ENCODE measurements at regions not wholly inside any gene's neighbourhood (a gene's known extent, or its start where the extent isn't known, plus 50 kb on each side); places are given as distances from the start of the nearest gene placed in this dataset.

- CTCF ChIA-PET: no interaction called here
- H3K36me3 ChIP-seq (ENCODE audit: low read depth, low read length): no peaks in the 10 kb centered on the region
- DNase-seq (no peak), ATAC-seq (no peak)
- no peak overlapping the region for H3K4me2 ChIP-seq (ENCODE audit: low read length)
- no peaks in the 10 kb centered on the region for H3F3A ChIP-seq (ENCODE audit: low read length, unreplicated experiment)
- H2AFZ ChIP-seq (ENCODE audit: low read length): no peak overlapping the region
- H3K27ac ChIP-seq (ENCODE audit: low read length): no peak overlapping the region
- H3K4me3 ChIP-seq (ENCODE audit: low read length): no peak overlapping the region
- no peak overlapping the region for H3K9ac ChIP-seq (ENCODE audit: low read length)
- H3K79me2 ChIP-seq (ENCODE audit: low read length): no peaks in the 10 kb centered on the region
- H3K9me3 ChIP-seq (ENCODE audit: low read length): peaks cover 9% of the 10 kb centered on the region; the same call in 1 of the 2 replicates
- H3K27me3 ChIP-seq (ENCODE audit: low read length): 0 out of 2 replicates have a peak, but pooled peaks cover 3% of the 10 kb centered on the region
- no peak for TF ChIP-seq CTCF (conservative IDR thresholded peaks at IDR 0.05; ENCODE audit: low read depth, low read length)
- no peaks in the 10 kb centered on the region for H3K4me1 ChIP-seq (ENCODE audit: insufficient read depth, low read length)
- intact Hi-C loops (cut with micrococcal nuclease): no loop called here
- no peaks in the 10 kb centered on the region for H4K20me1 ChIP-seq (ENCODE audit: low read length)
- POLR2A ChIA-PET (ENCODE audit: unreplicated experiment): no interaction called here
- no TSS peak for BruUV-seq (replicated peaks)
- no peaks in the 10 kb centered on the region for H3K9me2 ChIP-seq (replicated peaks; ENCODE audit: low read length)
Observed at GRCh38 chr11:79522626-79523025, 81.8 kb upstream of the TENM4 start.

DNA sequence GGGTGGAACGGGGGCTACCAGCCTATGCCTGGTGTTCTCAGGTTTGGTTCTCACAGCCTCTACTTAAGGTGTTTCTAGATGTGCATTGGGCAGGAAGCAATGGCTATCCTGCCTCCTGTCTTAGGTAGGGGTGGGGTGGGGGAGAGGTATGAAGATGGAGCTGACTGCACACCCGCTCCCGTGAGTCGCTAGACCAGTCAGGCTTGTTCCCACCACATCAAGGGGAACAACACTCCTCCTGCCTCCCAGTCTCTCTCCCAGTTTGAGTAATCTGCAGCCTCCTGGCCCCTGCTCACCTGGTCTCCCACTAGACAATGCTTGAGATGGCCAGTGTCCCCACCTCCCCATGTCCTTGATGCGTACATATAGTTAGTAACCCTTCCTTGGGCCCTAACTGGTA, 79.3 kb upstream of the TENM4 start:
- ATAC-seq (no peak), DNase-seq (no peak)
- Histone ChIP-seq H3K27ac (ENCODE audit: low read length) (no peak overlapping the region), H3K27me3 (ENCODE audit: low read length) (0 out of 2 replicates have a peak, but pooled peaks cover 3% of the 10 kb centered on the region), H3K36me3 (ENCODE audit: low read depth, low read length) (no peaks in the 10 kb centered on the region), H3K4me2 (ENCODE audit: low read length) (no peak overlapping the region), H3K9me2 (replicated peaks; ENCODE audit: low read length) (no peaks in the 10 kb centered on the region), H3K4me3 (ENCODE audit: low read length) (no peak overlapping the region), H3K9ac (ENCODE audit: low read length) (no peak overlapping the region), H3K9me3 (ENCODE audit: low read length) (peaks cover 9% of the 10 kb centered on the region; the same call in 1 of the 2 replicates), H4K20me1 (ENCODE audit: low read length) (no peaks in the 10 kb centered on the region), H3K4me1 (ENCODE audit: insufficient read depth, low read length) (no peaks in the 10 kb centered on the region), H3F3A (ENCODE audit: low read length, unreplicated experiment) (no peaks in the 10 kb centered on the region), H2AFZ (ENCODE audit: low read length) (no peak overlapping the region), H3K79me2 (ENCODE audit: low read length) (no peaks in the 10 kb centered on the region)
- intact Hi-C loops (cut with micrococcal nuclease): no loop called here
- POLR2A ChIA-PET (ENCODE audit: unreplicated experiment): no interaction called here
- CTCF ChIA-PET: no interaction called here
- BruUV-seq (replicated peaks): no TSS peak
- no peak for TF ChIP-seq EZH2phosphoT487 (IDR thresholded peaks at IDR 0.05; ENCODE audit: borderline replicate concordance, low read length)
- no peak for TF ChIP-seq EZH2 (IDR thresholded peaks at IDR 0.05; ENCODE audit: low read length, unreplicated experiment)
- no peak for TF ChIP-seq CTCF (conservative IDR thresholded peaks at IDR 0.05; ENCODE audit: low read depth, low read length)

DNA sequence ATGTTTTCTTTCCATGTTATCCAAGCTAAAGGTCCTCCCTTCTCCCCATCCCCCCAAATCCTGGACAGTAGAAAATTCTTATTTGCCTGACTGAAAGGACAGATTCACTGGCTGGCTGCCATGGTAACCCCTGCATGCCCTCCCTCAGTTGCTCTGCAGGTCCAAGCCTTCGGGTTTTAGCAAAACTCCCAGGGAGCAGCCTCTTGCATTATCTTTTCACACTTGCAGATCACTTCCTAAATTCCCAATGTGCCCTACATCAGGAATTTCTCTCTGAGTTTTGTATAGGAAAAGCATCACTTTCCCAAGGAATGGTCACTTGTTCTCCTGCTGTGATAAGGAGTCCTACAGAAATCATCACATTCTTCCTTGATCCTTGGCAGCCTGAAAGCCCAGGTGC, 75.0 kb upstream of the TENM4 start:
- Histone ChIP-seq H3K4me3 (ENCODE audit: low read length) (no peak overlapping the region), H3F3A (ENCODE audit: low read length, unreplicated experiment) (no peaks in the 10 kb centered on the region), H3K36me3 (ENCODE audit: low read depth, low read length) (no peaks in the 10 kb centered on the region), H3K4me1 (ENCODE audit: insufficient read depth, low read length) (no peaks in the 10 kb centered on the region), H3K9me2 (replicated peaks; ENCODE audit: low read length) (no peaks in the 10 kb centered on the region), H3K9me3 (ENCODE audit: low read length) (no peaks in the 10 kb centered on the region), H3K79me2 (ENCODE audit: low read length) (no peaks in the 10 kb centered on the region), H3K4me2 (ENCODE audit: low read length) (no peak overlapping the region), H3K27me3 (ENCODE audit: low read length) (peaks cover 14% of the 10 kb centered on the region; the same call in 1 of the 2 replicates), H2AFZ (ENCODE audit: low read length) (no peak overlapping the region), H3K27ac (ENCODE audit: low read length) (no peak overlapping the region), H3K9ac (ENCODE audit: low read length) (no peak overlapping the region), H4K20me1 (ENCODE audit: low read length) (no peaks in the 10 kb centered on the region)
- no peak for DNase-seq
- intact Hi-C loops (cut with micrococcal nuclease): no loop called here
- BruUV-seq (replicated peaks): no TSS peak
- ChIA-PET POLR2A (ENCODE audit: unreplicated experiment) (no interaction called here), CTCF (no interaction called here)
- TF ChIP-seq EZH2phosphoT487 (IDR thresholded peaks at IDR 0.05; ENCODE audit: borderline replicate concordance, low read length) (no peak), EZH2 (IDR thresholded peaks at IDR 0.05; ENCODE audit: low read length, unreplicated experiment) (no peak), CTCF (conservative IDR thresholded peaks at IDR 0.05; ENCODE audit: low read depth, low read length) (no peak)
- no peak for ATAC-seq

Data from PC-3 (cell line).